Neural cell (in vitro differentiated cells): ENCODE measurements at regions not wholly inside any gene's neighbourhood (a gene's known extent, or its start where the extent isn't known, plus 50 kb on each side); places are given as distances from the start of the nearest gene placed in this dataset.

Experiments used
- H2AFZ ChIP-seq: fragments of 200-600, 300-800 bp; sonication (generic), shearing (Covaris generic); 2 replicates; pipeline ENCODE4 v1.6.0; 2014; ENCODE audit warnings: low read depth, mild to moderate bottlenecking, antibody characterized with exemption, low read length, moderate library complexity
- H3F3A ChIP-seq: fragments of 200-600 bp; shearing (Covaris generic); 2 replicates; pipeline ENCODE4 v1.6.1; 2016; ENCODE audit warnings: mild to moderate bottlenecking, moderate library complexity, mixed read lengths, antibody characterized with exemption, low read length; ENCODE audit not compliant: insufficient read depth, poor library complexity, severe bottlenecking
- H3K27ac ChIP-seq: fragments of 200-600, 300-800 bp; sonication (generic), shearing (Covaris generic); 2 replicates; pipeline ENCODE4 v1.5.1; 2014; ENCODE audit warnings: mild to moderate bottlenecking, low read length, moderate library complexity
- H3K27me3 ChIP-seq: fragments of 300-800, 200-600 bp; sonication (generic), shearing (Covaris generic); 2 replicates; pipeline ENCODE4 v1.6.0; 2014; ENCODE audit warnings: mild to moderate bottlenecking, low read depth, low read length, moderate library complexity; ENCODE audit not compliant: insufficient read depth
- H3K36me3 ChIP-seq: fragments of 300-800, 200-600 bp; sonication (generic), shearing (Covaris generic); 2 replicates; pipeline ENCODE4 v1.5.1; 2014; ENCODE audit warnings: mild to moderate bottlenecking, antibody characterized with exemption, low read length, moderate library complexity; ENCODE audit not compliant: insufficient read depth
- H3K4me2 ChIP-seq: fragments of 300-800, 200-600 bp; sonication (generic), shearing (Covaris generic); 2 replicates; pipeline ENCODE4 v1.6.0; 2014; ENCODE audit warnings: mild to moderate bottlenecking, low read length
- H3K4me3 ChIP-seq: fragments of 300-800, 200-600 bp; sonication (generic), shearing (Covaris generic); 2 replicates; pipeline ENCODE4 v1.5.1; 2014; ENCODE audit warnings: mild to moderate bottlenecking, low read length, moderate library complexity
- H3K79me2 ChIP-seq: fragments of 200-600 bp; shearing (Covaris generic); replicated peaks from 2 replicates; pipeline ENCODE4 v1.6.0; 2014; ENCODE audit warnings: mild to moderate bottlenecking, low read length, moderate library complexity; ENCODE audit not compliant: insufficient read depth
- H3K9ac ChIP-seq: fragments of 300-800, 200-600 bp; sonication (generic), shearing (Covaris generic); 2 replicates; pipeline ENCODE4 v1.6.1; 2016; ENCODE audit warnings: mild to moderate bottlenecking, low read length, mixed read lengths
- H3K9me2 ChIP-seq: fragments of 200-600 bp; shearing (Covaris generic); 2 replicates; pipeline ENCODE4 v1.6.1; 2016; ENCODE audit warnings: mild to moderate bottlenecking, low read length, mixed read lengths; ENCODE audit not compliant: insufficient read depth
- H3K9me3 ChIP-seq: fragments of 200-600, 300-800 bp; sonication (generic), shearing (Covaris generic); 2 replicates; pipeline ENCODE4 v1.6.1; 2016; ENCODE audit warnings: mild to moderate bottlenecking, mixed run types, low read length, moderate library complexity, mixed read lengths
- H4K20me1 ChIP-seq: fragments of 200-600 bp; shearing (Covaris generic); 2 replicates; pipeline ENCODE4 v1.6.1; 2016; ENCODE audit warnings: mild to moderate bottlenecking, mixed run types; ENCODE audit not compliant: insufficient read depth
- EP300 ChIP-seq: fragments of 450-650 bp; conservative IDR thresholded peaks from 2 replicates; pipeline ENCODE4 v1.6.1; 2014; ENCODE audit warnings: antibody characterized with exemption, mild to moderate bottlenecking, moderate library complexity; ENCODE audit not compliant: poor library complexity, severe bottlenecking
- EZH2 ChIP-seq: fragments of 200-600, 300-800 bp; shearing (Covaris generic), sonication (generic); IDR thresholded peaks from 2 replicates; pipeline ENCODE4 v1.6.1; 2014; ENCODE audit warnings: antibody characterized with exemption, low read length, borderline replicate concordance, mild to moderate bottlenecking; ENCODE audit not compliant: insufficient read depth, poor library complexity, severe bottlenecking
- MXI1 ChIP-seq: fragments of 450-650 bp; conservative IDR thresholded peaks from 2 replicates; pipeline ENCODE4 v1.6.1; 2014; ENCODE audit warnings: antibody characterized with exemption, mild to moderate bottlenecking; ENCODE audit not compliant: poor library complexity, severe bottlenecking
- POLR2AphosphoS5 ChIP-seq: IDR thresholded peaks from 2 replicates; pipeline ENCODE4 v1.6.1; 2012
- RAD21 ChIP-seq: fragments of 450-650 bp; conservative IDR thresholded peaks from 2 replicates; pipeline ENCODE4 v1.6.1; 2014; ENCODE audit warnings: antibody characterized with exemption, mild to moderate bottlenecking, moderate library complexity
- SMC3 ChIP-seq: fragments of 450-650 bp; conservative IDR thresholded peaks from 2 replicates; pipeline ENCODE4 v1.6.1; 2014; ENCODE audit warnings: antibody characterized with exemption, mild to moderate bottlenecking, moderate library complexity; ENCODE audit not compliant: poor library complexity
- TAF1 ChIP-seq: IDR thresholded peaks from 2 replicates; pipeline ENCODE4 v1.6.1; 2012; ENCODE audit warnings: low read depth
- TF ChIP-seq, protein P1 (sequence below): IDR thresholded peaks from 2 replicates; pipeline ENCODE4 v1.6.1; 2012; ENCODE audit warnings: borderline replicate concordance
- TF ChIP-seq, protein P2 (sequence below): fragments of 450-650 bp; IDR thresholded peaks from 2 replicates; pipeline ENCODE4 v1.5.1; 2014; ENCODE audit warnings: antibody characterized with exemption, mild to moderate bottlenecking, moderate library complexity; ENCODE audit not compliant: poor library complexity, severe bottlenecking

DNA sequence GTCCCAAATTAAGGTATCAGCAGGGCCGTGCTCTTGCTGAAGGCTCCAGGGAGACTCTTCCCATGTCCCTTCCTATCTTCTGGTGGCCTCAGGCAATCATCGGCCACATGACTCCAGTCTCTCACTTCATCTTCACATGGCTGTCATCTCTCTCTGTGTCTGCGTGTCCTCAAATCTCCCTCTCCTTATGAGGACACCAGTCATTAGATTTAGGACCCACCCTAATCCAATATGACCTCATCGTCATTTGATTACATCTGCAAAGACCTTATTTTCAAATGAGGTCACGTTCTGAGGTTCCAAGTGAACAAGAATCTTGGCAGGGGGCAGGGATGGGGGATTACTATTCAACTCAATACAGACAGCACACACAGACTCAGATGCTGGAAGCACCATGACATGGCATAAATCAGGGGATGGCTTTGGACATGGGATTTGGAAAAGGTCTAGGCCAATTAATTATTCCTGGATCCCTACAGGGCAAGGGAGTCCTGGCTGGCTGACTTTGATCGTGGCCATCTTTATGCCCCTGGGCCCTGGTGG lies 210.0 kb upstream of the SKOR2 start:
- H3K27me3 ChIP-seq = no peaks in the 10 kb centered on the region
- no peak overlapping the region for H3K9ac ChIP-seq
- TF ChIP-seq RAD21 (no peak), POLR2AphosphoS5 (no peak), MXI1 (no peak), EP300 (no peak), EZH2 (no peak), TAF1 (no peak), SMC3 (no peak)
- TF ChIP-seq, protein P1, sequence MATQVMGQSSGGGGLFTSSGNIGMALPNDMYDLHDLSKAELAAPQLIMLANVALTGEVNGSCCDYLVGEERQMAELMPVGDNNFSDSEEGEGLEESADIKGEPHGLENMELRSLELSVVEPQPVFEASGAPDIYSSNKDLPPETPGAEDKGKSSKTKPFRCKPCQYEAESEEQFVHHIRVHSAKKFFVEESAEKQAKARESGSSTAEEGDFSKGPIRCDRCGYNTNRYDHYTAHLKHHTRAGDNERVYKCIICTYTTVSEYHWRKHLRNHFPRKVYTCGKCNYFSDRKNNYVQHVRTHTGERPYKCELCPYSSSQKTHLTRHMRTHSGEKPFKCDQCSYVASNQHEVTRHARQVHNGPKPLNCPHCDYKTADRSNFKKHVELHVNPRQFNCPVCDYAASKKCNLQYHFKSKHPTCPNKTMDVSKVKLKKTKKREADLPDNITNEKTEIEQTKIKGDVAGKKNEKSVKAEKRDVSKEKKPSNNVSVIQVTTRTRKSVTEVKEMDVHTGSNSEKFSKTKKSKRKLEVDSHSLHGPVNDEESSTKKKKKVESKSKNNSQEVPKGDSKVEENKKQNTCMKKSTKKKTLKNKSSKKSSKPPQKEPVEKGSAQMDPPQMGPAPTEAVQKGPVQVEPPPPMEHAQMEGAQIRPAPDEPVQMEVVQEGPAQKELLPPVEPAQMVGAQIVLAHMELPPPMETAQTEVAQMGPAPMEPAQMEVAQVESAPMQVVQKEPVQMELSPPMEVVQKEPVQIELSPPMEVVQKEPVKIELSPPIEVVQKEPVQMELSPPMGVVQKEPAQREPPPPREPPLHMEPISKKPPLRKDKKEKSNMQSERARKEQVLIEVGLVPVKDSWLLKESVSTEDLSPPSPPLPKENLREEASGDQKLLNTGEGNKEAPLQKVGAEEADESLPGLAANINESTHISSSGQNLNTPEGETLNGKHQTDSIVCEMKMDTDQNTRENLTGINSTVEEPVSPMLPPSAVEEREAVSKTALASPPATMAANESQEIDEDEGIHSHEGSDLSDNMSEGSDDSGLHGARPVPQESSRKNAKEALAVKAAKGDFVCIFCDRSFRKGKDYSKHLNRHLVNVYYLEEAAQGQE = no peak
- TF ChIP-seq, protein P2, sequence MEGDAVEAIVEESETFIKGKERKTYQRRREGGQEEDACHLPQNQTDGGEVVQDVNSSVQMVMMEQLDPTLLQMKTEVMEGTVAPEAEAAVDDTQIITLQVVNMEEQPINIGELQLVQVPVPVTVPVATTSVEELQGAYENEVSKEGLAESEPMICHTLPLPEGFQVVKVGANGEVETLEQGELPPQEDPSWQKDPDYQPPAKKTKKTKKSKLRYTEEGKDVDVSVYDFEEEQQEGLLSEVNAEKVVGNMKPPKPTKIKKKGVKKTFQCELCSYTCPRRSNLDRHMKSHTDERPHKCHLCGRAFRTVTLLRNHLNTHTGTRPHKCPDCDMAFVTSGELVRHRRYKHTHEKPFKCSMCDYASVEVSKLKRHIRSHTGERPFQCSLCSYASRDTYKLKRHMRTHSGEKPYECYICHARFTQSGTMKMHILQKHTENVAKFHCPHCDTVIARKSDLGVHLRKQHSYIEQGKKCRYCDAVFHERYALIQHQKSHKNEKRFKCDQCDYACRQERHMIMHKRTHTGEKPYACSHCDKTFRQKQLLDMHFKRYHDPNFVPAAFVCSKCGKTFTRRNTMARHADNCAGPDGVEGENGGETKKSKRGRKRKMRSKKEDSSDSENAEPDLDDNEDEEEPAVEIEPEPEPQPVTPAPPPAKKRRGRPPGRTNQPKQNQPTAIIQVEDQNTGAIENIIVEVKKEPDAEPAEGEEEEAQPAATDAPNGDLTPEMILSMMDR = no peak
- H4K20me1 ChIP-seq = no peaks in the 10 kb centered on the region
- no peak overlapping the region for H2AFZ ChIP-seq
- no peak overlapping the region for H3K4me3 ChIP-seq
- H3K9me2 ChIP-seq = no peaks in the 10 kb centered on the region
- no peak overlapping the region for H3K27ac ChIP-seq
- no peaks in the 10 kb centered on the region for H3K9me3 ChIP-seq
- H3K79me2 ChIP-seq = no peaks in the 10 kb centered on the region
- no peaks in the 10 kb centered on the region for H3F3A ChIP-seq
- no peak overlapping the region for H3K4me2 ChIP-seq
- H3K36me3 ChIP-seq = no peaks in the 10 kb centered on the region

DNA sequence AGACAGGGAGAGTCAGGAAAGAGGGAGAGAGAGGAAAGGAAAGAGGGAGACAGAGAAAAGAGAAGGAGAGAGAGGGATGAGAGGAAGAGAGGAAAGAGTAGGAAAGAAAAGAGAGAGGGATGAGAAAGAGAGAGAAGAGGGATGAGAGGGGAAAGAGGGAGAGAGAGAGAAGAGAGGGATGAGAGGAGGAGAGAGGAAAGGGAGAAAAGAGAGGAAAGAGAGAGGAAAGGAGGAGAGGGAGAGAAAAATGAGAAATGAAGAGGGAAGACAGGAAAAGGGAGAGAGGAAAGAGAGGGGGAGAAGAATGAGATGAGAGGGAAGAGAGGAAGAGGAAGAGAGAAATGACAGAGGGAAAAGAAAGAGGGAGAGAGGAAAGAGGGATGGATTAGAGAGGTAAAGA lies 207.0 kb upstream of the SKOR2 start:
- H4K20me1 ChIP-seq = no peaks in the 10 kb centered on the region
- no peaks in the 10 kb centered on the region for H3K9me2 ChIP-seq
- H3K9me3 ChIP-seq = no peaks in the 10 kb centered on the region
- no peaks in the 10 kb centered on the region for H3K79me2 ChIP-seq
- no peak overlapping the region for H3K27ac ChIP-seq
- no peaks in the 10 kb centered on the region for H3K36me3 ChIP-seq
- no peaks in the 10 kb centered on the region for H3K27me3 ChIP-seq
- H2AFZ ChIP-seq = no peak overlapping the region
- H3F3A ChIP-seq = no peaks in the 10 kb centered on the region
- H3K4me3 ChIP-seq = no peak overlapping the region
- H3K4me2 ChIP-seq = no peak overlapping the region
- no peak for TF ChIP-seq MXI1
- TF ChIP-seq EZH2 = no peak
- no peak for TF ChIP-seq SMC3
- no peak for TF ChIP-seq EP300
- TF ChIP-seq, protein P2 = no peak
- TF ChIP-seq, protein P1 = no peak
- TF ChIP-seq POLR2AphosphoS5 = no peak
- no peak for TF ChIP-seq TAF1
- TF ChIP-seq RAD21 = no peak
- H3K9ac ChIP-seq = no peak overlapping the region
